Right atrium auricular region (tissue), 2 donors: ENCODE measurements at regions not wholly inside any gene's neighbourhood (a gene's known extent, or its start where the extent isn't known, plus 50 kb on each side); places are given as distances from the start of the nearest gene placed in this dataset.

Experiments used
- DNase-seq: peaks from one replicate; pipeline ENCODE4 v3.0.0-alpha.2; 2019; ENCODE audit warnings: low spot score
- H3K27ac ChIP-seq, 2 donors: fragments of 200-600 bp; sonication (generic); 1 replicate in 1 of 2; 2 replicates in 1 of 2; pipeline ENCODE4 v1.5.1; 2016 to 2019
- H3K27me3 ChIP-seq, 2 donors: fragments of 200-600 bp; sonication (generic); one replicate each; pipeline versions ENCODE4 v1.5.1 to v1.6.0; 2017 to 2019
- H3K36me3 ChIP-seq: fragments of 200-600 bp; sonication (generic); one replicate; pipeline ENCODE4 v1.5.1; 2016
- H3K4me1 ChIP-seq, 2 donors: fragments of 200-600 bp; sonication (generic); one replicate each; pipeline versions ENCODE4 v1.5.1 to v1.6.0; 2017 to 2019
- H3K4me3 ChIP-seq, 2 donors: fragments of 200-600 bp; sonication (generic); 1 replicate in 1 of 2; 2 replicates in 1 of 2; pipeline ENCODE4 v1.5.1; 2017 to 2019; ENCODE audit warnings: mild to moderate bottlenecking in 1 of 2, moderate library complexity in 1 of 2
- H3K9me3 ChIP-seq, 2 donors: fragments of 200-600 bp; sonication (generic); one replicate each; pipeline ENCODE4 v1.5.1; 2019
- CTCF ChIP-seq, 2 donors: fragments of 200-600 bp; sonication (generic); IDR thresholded peaks; one replicate each; pipeline ENCODE4 v1.5.1; 2019; ENCODE audit warnings: antibody characterized with exemption in 2 of 2

- no peak overlapping the region for H3K4me3 ChIP-seq
- DNase-seq: no peak
- H3K27ac ChIP-seq: no peak overlapping the region
- H3K36me3 ChIP-seq: no peaks in the 10 kb centered on the region
- no peaks in the 10 kb centered on the region for H3K4me1 ChIP-seq
- H3K9me3 ChIP-seq: peaks cover 0 to 6% of the 10 kb centered on the region in 2 donors
- no peaks in the 10 kb centered on the region for H3K27me3 ChIP-seq
- TF ChIP-seq CTCF (IDR thresholded peaks at IDR 0.05): no peak
These were observed 1206.1 kb downstream of the ARAP2 start for GRCh38 chr4:35038079-35038805.

GRCh38 chr4:35038845-35039244 lies 1205.5 kb downstream of the ARAP2 start:
- no peaks in the 10 kb centered on the region for H3K4me1 ChIP-seq
- no peak overlapping the region for H3K4me3 ChIP-seq
- H3K36me3 ChIP-seq: no peaks in the 10 kb centered on the region
- no peaks in the 10 kb centered on the region for H3K9me3 ChIP-seq
- no peak for TF ChIP-seq CTCF (IDR thresholded peaks at IDR 0.05)
- no peak overlapping the region for H3K27ac ChIP-seq
- DNase-seq: no peak
- no peaks in the 10 kb centered on the region for H3K27me3 ChIP-seq

GRCh38 chr4:35052546-35052945 lies 1191.8 kb downstream of the ARAP2 start:
- no peaks in the 10 kb centered on the region for H3K36me3 ChIP-seq
- no peak overlapping the region for H3K27ac ChIP-seq

GRCh38 chr4:35063031-35063570 lies 1181.2 kb downstream of the ARAP2 start:
- H3K27me3 ChIP-seq: no peaks in the 10 kb centered on the region
- no peak for TF ChIP-seq CTCF (IDR thresholded peaks at IDR 0.05)

More at GRCh38 chr4:35052546-35052945, 1191.8 kb downstream of the ARAP2 start:
- no peak for TF ChIP-seq CTCF (IDR thresholded peaks at IDR 0.05)
- DNase-seq: no peak
- no peaks in the 10 kb centered on the region for H3K4me1 ChIP-seq
- no peak overlapping the region for H3K4me3 ChIP-seq
- H3K27me3 ChIP-seq: no peaks in the 10 kb centered on the region
- no peaks in the 10 kb centered on the region for H3K9me3 ChIP-seq

GRCh38 chr4:35066406-35066805 lies 1177.9 kb downstream of the ARAP2 start:
- H3K27me3 ChIP-seq: no peaks in the 10 kb centered on the region
- H3K9me3 ChIP-seq: no peaks in the 10 kb centered on the region
- no peak for TF ChIP-seq CTCF (IDR thresholded peaks at IDR 0.05)
- no peaks in the 10 kb centered on the region for H3K4me1 ChIP-seq
- H3K36me3 ChIP-seq: no peaks in the 10 kb centered on the region
- DNase-seq: no peak
- no peak overlapping the region for H3K27ac ChIP-seq
- no peak overlapping the region for H3K4me3 ChIP-seq

More at GRCh38 chr4:35063031-35063570, 1181.2 kb downstream of the ARAP2 start:
- no peaks in the 10 kb centered on the region for H3K36me3 ChIP-seq
- no peak overlapping the region for H3K27ac ChIP-seq
- H3K4me1 ChIP-seq: no peaks in the 10 kb centered on the region
- no peak overlapping the region for H3K4me3 ChIP-seq
- no peaks in the 10 kb centered on the region for H3K9me3 ChIP-seq
- no peak for DNase-seq
